ENCODE measurements at regions not wholly inside any gene's neighbourhood (a gene's known extent, or its start where the extent isn't known, plus 50 kb on each side); places are given as distances from the start of the nearest gene placed in this dataset.

GRCh38 chr6:158920311-158920905, 79.6 kb downstream of the RSPH3 start:
- no peaks in the 10 kb centered on the region for H3K9me3 ChIP-seq
- no peaks in the 10 kb centered on the region for H3K27me3 ChIP-seq
- intact Hi-C loops (cut with DNase I) = no loop called here
- H3K4me3 ChIP-seq = no peak overlapping the region
- 80 to 87% methylated on average over 14 of the region's 14 CpGs for WGBS, 2 donors
- H3K27ac ChIP-seq = no peak overlapping the region
- TF ChIP-seq POLR2AphosphoS5 (IDR thresholded peaks at IDR 0.05) (no peak), EP300 (IDR thresholded peaks at IDR 0.05) (no peak), CTCF (IDR thresholded peaks at IDR 0.05) (no peak), POLR2A (IDR thresholded peaks at IDR 0.05) (no peak)
- no peak for DNase-seq
- H3K4me1 ChIP-seq = no peaks in the 10 kb centered on the region
- H3K36me3 ChIP-seq = no peaks in the 10 kb centered on the region

DNA sequence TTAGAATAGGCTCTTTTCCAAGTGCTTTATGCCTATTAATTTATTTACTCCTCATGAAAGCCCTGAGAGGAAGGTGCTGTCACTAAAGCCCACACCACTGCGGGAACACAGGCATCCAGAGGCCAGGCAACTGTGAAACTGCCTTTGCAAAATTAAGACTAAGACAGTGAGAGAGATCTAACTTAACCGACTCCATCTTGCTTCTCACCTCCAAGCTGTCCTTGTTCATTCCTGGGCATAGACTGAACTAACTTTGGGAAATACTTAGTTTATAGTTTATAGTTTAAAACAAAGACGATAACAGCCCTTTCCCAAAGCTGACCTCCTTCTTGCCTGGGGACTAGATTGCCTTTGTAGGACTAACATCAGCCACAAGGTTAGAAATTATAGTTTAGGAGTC, 80.1 kb downstream of the RSPH3 start:
- H3K4me1 ChIP-seq = no peaks in the 10 kb centered on the region
- TF ChIP-seq POLR2A (IDR thresholded peaks at IDR 0.05) (no peak), POLR2AphosphoS5 (IDR thresholded peaks at IDR 0.05) (no peak), CTCF (IDR thresholded peaks at IDR 0.05) (no peak), EP300 (IDR thresholded peaks at IDR 0.05) (no peak)
- H3K27ac ChIP-seq = no peak overlapping the region
- H3K27me3 ChIP-seq = no peaks in the 10 kb centered on the region
- intact Hi-C loops (cut with DNase I) = no loop called here
- H3K9me3 ChIP-seq = no peaks in the 10 kb centered on the region
- WGBS, 2 donors = 87 to 93% methylated on average over 3 of the region's 3 CpGs
- no peak overlapping the region for H3K4me3 ChIP-seq
- H3K36me3 ChIP-seq = no peaks in the 10 kb centered on the region
- DNase-seq = no peak

GRCh38 chr6:158916617-158917016, 83.4 kb downstream of the RSPH3 start:
- H3K27ac ChIP-seq = peak overlapping the region in 2 of 4 donors; percentile 57 to 69

DNA sequence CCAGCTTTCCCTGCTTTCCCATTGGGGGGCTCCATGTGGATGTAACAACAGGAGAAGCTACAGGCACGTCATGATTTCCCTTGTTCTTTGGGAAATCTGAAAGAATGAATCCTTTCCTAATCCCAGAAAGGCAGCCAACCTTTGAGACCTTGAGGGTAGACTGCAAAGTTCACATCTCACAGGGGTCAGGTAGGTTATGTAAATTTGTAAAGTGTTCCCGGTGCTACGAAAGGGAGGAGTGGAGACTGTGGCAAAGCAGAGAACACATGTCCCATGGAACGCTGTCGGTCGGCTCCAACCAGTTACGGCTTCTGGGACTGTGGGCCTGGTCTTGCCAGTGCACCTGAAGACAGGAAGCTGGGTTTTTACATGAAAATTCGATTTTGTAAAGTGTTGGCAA, 85.1 kb downstream of the RSPH3 start:
- no peak for DNase-seq
- H3K27ac ChIP-seq = peak overlapping the region in 1 of 4 donors; percentile 69
- TF ChIP-seq CTCF (IDR thresholded peaks at IDR 0.05) = no peak
- TF ChIP-seq POLR2AphosphoS5 (IDR thresholded peaks at IDR 0.05) = no peak
- no peak for TF ChIP-seq EP300 (IDR thresholded peaks at IDR 0.05)
- TF ChIP-seq POLR2A (IDR thresholded peaks at IDR 0.05) = no peak
- 93 to 94% methylated on average over 8 of the region's 8 CpGs for WGBS, 2 donors
- H3K4me1 ChIP-seq = peaks cover 0 to 4% (median 0%) of the 10 kb centered on the region in 4 donors
- H3K4me3 ChIP-seq = no peak overlapping the region
- no peaks in the 10 kb centered on the region for H3K9me3 ChIP-seq
- H3K36me3 ChIP-seq = no peaks in the 10 kb centered on the region
- H3K27me3 ChIP-seq = no peaks in the 10 kb centered on the region
- intact Hi-C loops (cut with DNase I) = no loop called here

More at GRCh38 chr6:158916617-158917016, 83.4 kb downstream of the RSPH3 start:
- 83 to 90% methylated on average over 11 of the region's 11 CpGs for WGBS, 2 donors
- DNase-seq = peak; percentile 79
- TF ChIP-seq EP300 (IDR thresholded peaks at IDR 0.05) (no peak), POLR2AphosphoS5 (IDR thresholded peaks at IDR 0.05) (peak in 2 of 4 donors; percentile 17 to 49)
- H3K36me3 ChIP-seq = no peaks in the 10 kb centered on the region
- no peaks in the 10 kb centered on the region for H3K27me3 ChIP-seq
- no peaks in the 10 kb centered on the region for H3K4me1 ChIP-seq
- no peak overlapping the region for H3K4me3 ChIP-seq
- intact Hi-C loops (cut with DNase I) = no loop called here
- H3K9me3 ChIP-seq = no peaks in the 10 kb centered on the region

- 85 to 96% methylated on average over 9 of the region's 9 CpGs for WGBS, 2 donors
- H3K4me1 ChIP-seq = peaks cover 0 to 4% (median 0%) of the 10 kb centered on the region in 4 donors
- H3K4me3 ChIP-seq = no peak overlapping the region
- TF ChIP-seq POLR2A (IDR thresholded peaks at IDR 0.05) (no peak), EP300 (IDR thresholded peaks at IDR 0.05) (no peak), POLR2AphosphoS5 (IDR thresholded peaks at IDR 0.05) (no peak), CTCF (IDR thresholded peaks at IDR 0.05) (no peak)
- no peaks in the 10 kb centered on the region for H3K27me3 ChIP-seq
- intact Hi-C loops (cut with DNase I) = no loop called here
- H3K27ac ChIP-seq = no peak overlapping the region
- H3K36me3 ChIP-seq = no peaks in the 10 kb centered on the region
- no peak for DNase-seq
- no peaks in the 10 kb centered on the region for H3K9me3 ChIP-seq
These were observed 86.4 kb downstream of the RSPH3 start for GRCh38 chr6:158913580-158913979.
